Endodermal cell (in vitro differentiated cells): ENCODE measurements at regions not wholly inside any gene's neighbourhood (a gene's known extent, or its start where the extent isn't known, plus 50 kb on each side); places are given as distances from the start of the nearest gene placed in this dataset.

Source experiments
- DNase-seq: peaks from one replicate; pipeline ENCODE4 v3.0.0-alpha.2; 2017
- H3K27ac ChIP-seq: 2 replicates; pipeline ENCODE4 v1.5.1; 2013; ENCODE audit warnings: mild to moderate bottlenecking, low read depth, low read length, moderate library complexity
- H3K27me3 ChIP-seq: 2 replicates; pipeline ENCODE4 v1.6.1; 2013; ENCODE audit warnings: mild to moderate bottlenecking, low read length, moderate library complexity; ENCODE audit not compliant: insufficient read depth, control insufficient read depth, poor library complexity, severe bottlenecking
- H3K36me3 ChIP-seq: 2 replicates; pipeline ENCODE4 v1.7.0; 2013; ENCODE audit warnings: mild to moderate bottlenecking, low read length, moderate library complexity; ENCODE audit not compliant: control insufficient read depth, insufficient read depth
- H3K4me1 ChIP-seq: one replicate; pipeline ENCODE4 v1.7.0; 2013; ENCODE audit warnings: low read length; ENCODE audit not compliant: control insufficient read depth, insufficient read depth
- H3K4me3 ChIP-seq: 2 replicates; pipeline ENCODE4 v1.5.1; 2013; ENCODE audit warnings: mild to moderate bottlenecking, low read length, moderate library complexity
- H3K9ac ChIP-seq: 2 replicates; pipeline ENCODE4 v1.6.1; 2013; ENCODE audit warnings: mild to moderate bottlenecking, low read length, moderate library complexity; ENCODE audit not compliant: poor library complexity, severe bottlenecking; ENCODE audit errors: extremely low read depth
- H3K9me3 ChIP-seq: 2 replicates; pipeline ENCODE4 v1.6.1; 2013; ENCODE audit warnings: mild to moderate bottlenecking, low read length, moderate library complexity; ENCODE audit not compliant: control insufficient read depth
- H3K27ac Mint-ChIP-seq: 2 replicates; pipeline ENCODE4 v1.8.0; 2020; ENCODE audit warnings: mixed read lengths
- H3K27me3 Mint-ChIP-seq: 2 replicates; pipeline ENCODE4 v1.8.0; 2021; ENCODE audit warnings: mild to moderate bottlenecking, mixed read lengths; ENCODE audit not compliant: insufficient read depth
- H3K36me3 Mint-ChIP-seq: 2 replicates; pipeline ENCODE4 v1.8.0; 2020; ENCODE audit warnings: low read depth, mixed read lengths
- H3K4me1 Mint-ChIP-seq: 2 replicates; pipeline ENCODE4 v1.8.0; 2020; ENCODE audit warnings: mixed read lengths
- H3K4me3 Mint-ChIP-seq: 2 replicates; pipeline ENCODE4 v1.8.0; 2020; ENCODE audit warnings: mild to moderate bottlenecking, moderate library complexity, mixed read lengths
- H3K9me3 Mint-ChIP-seq: 2 replicates; pipeline ENCODE4 v1.8.0; 2020; ENCODE audit warnings: mild to moderate bottlenecking, mixed read lengths
- WGBS, 2 experiments: methylation state at CpG; one replicate each; pipeline versions ENCODE4 v1.1.5 to v1.1.7; 2013; ENCODE audit warnings: missing lambda C conversion rate in 2 of 2, mixed read lengths in 1 of 2; ENCODE audit not compliant: insufficient coverage in 1 of 2, insufficient read length in 1 of 2; 5-methylcytosine and 5-hydroxymethylcytosine counted together
- TF ChIP-seq, protein P1 (sequence below): fragments of 200-600 bp; sonication (generic); conservative IDR thresholded peaks from 2 replicates; pipeline ENCODE4 v1.5.0; 2021; ENCODE audit warnings: antibody characterized with exemption, mild to moderate bottlenecking

DNA sequence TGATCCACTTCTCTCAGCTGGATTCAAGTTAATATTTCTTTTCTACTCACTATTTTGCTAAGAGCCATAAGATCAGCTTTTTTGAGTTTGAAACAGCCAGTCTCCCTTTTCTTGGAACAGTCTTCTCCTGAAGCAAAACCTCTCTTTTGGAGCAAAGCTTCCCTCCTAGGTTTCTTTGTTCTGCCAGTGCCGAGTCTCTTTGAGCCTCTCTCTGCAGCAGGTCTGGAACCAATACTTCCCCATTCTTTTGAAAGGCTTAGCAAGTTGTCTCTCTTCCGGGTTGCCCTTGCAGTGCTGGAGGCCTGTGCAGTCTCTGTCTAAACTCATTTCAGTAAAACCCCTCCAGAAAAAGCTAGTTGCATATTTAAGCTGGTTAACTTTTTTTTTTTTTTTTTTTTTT, 454.8 kb downstream of the NOVA1 start:
- H3K36me3 Mint-ChIP-seq: no peaks in the 10 kb centered on the region
- H3K9me3 Mint-ChIP-seq: no peaks in the 10 kb centered on the region
- Histone ChIP-seq H3K27me3 (no peaks in the 10 kb centered on the region), H3K36me3 (no peaks in the 10 kb centered on the region), H3K9me3 (no peaks in the 10 kb centered on the region), H3K4me3 (no peak overlapping the region), H3K4me1 (peaks cover 3% of the 10 kb centered on the region), H3K27ac (peak overlapping the region; percentile 59), H3K9ac (no peak overlapping the region)
- no peak for DNase-seq
- TF ChIP-seq, protein P1, sequence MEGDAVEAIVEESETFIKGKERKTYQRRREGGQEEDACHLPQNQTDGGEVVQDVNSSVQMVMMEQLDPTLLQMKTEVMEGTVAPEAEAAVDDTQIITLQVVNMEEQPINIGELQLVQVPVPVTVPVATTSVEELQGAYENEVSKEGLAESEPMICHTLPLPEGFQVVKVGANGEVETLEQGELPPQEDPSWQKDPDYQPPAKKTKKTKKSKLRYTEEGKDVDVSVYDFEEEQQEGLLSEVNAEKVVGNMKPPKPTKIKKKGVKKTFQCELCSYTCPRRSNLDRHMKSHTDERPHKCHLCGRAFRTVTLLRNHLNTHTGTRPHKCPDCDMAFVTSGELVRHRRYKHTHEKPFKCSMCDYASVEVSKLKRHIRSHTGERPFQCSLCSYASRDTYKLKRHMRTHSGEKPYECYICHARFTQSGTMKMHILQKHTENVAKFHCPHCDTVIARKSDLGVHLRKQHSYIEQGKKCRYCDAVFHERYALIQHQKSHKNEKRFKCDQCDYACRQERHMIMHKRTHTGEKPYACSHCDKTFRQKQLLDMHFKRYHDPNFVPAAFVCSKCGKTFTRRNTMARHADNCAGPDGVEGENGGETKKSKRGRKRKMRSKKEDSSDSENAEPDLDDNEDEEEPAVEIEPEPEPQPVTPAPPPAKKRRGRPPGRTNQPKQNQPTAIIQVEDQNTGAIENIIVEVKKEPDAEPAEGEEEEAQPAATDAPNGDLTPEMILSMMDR: no peak
- WGBS, 2 experiments: 86% methylated on average over 1 to 2 of the region's 2 CpGs
- H3K27ac Mint-ChIP-seq: no peak overlapping the region
- H3K27me3 Mint-ChIP-seq: no peaks in the 10 kb centered on the region
- peaks cover 6% of the 10 kb centered on the region for H3K4me1 Mint-ChIP-seq
- H3K4me3 Mint-ChIP-seq: no peak overlapping the region

DNA sequence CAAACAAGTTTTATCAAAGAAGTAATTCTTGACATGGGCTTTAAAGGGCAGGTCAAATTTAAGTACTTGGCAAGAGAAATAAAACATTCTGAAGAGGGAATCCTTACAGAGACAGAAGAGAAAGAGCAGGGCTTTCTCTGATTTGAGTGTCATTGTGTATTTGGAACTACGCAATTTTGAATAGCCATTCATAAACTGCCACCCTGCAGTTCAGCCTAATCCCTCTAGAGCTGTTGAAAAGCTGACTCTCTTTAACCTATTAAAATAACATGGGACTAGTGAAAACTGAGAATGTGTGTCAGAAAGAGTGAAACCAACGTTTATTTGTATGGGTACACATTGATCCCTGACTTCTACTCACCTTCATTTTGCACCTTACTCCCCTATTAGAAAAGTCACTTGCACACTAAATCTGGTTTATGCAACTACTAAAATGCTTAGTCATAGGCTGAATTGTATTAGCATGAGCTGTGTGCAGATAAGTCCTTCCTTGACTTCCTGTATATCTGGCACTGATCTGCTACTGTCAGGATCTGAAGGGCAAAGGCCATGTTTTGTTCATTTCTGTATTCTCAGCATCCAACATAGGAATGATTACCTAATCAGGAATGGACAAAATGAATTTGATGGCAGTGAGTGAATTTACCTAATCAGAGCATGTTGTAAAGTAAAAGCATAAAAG, 458.9 kb downstream of the NOVA1 start:
- DNase-seq: no peak
- Histone ChIP-seq H3K4me1 (peaks cover 7% of the 10 kb centered on the region), H3K9ac (no peak overlapping the region), H3K27ac (peak overlapping the region; percentile 58), H3K27me3 (no peaks in the 10 kb centered on the region), H3K36me3 (no peaks in the 10 kb centered on the region), H3K4me3 (no peak overlapping the region), H3K9me3 (peaks cover 6% of the 10 kb centered on the region)
- Mint-ChIP-seq H3K27me3 (no peaks in the 10 kb centered on the region), H3K27ac (no peak overlapping the region), H3K4me3 (no peak overlapping the region), H3K4me1 (peaks cover 12% of the 10 kb centered on the region), H3K9me3 (peaks cover 8% of the 10 kb centered on the region), H3K36me3 (no peaks in the 10 kb centered on the region)
- WGBS, 2 experiments: 62% methylated on average over 2 of the region's 2 CpGs; no CpG with 5 or more reads in 1 of the 2 experiments
- TF ChIP-seq, protein P1: no peak

DNA sequence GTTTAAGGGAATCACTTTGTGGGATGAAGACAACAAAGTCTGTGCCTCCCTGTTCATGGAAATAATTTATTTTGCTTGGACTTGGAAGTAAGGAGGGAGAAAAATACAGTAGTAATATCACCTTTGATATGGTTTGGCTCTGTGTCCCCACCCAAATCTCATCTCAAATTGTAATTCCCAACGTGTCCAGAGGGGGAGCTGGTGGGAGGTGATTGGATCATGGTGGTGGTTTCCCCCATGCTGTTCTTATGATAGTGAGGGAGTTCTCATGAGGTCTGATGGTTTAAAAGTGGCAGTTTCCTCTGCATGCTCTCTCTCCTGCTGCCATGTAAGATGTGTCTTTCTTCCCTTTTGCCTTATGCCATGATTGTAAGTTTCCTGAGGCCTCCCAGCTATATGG, 460.7 kb downstream of the NOVA1 start:
- H3K9me3 Mint-ChIP-seq: peaks cover 8% of the 10 kb centered on the region
- Histone ChIP-seq H3K27ac (no peak overlapping the region), H3K36me3 (no peaks in the 10 kb centered on the region), H3K27me3 (no peaks in the 10 kb centered on the region), H3K9ac (no peak overlapping the region), H3K9me3 (peaks cover 6% of the 10 kb centered on the region), H3K4me3 (peak overlapping the region; percentile 21), H3K4me1 (peaks cover 7% of the 10 kb centered on the region)
- peak; percentile 49 for DNase-seq
- WGBS, 2 experiments: 88% methylated on average over 1 of the region's 1 CpG; no CpG with 5 or more reads in 1 of the 2 experiments
- H3K27me3 Mint-ChIP-seq: no peaks in the 10 kb centered on the region
- H3K27ac Mint-ChIP-seq: no peak overlapping the region
- H3K4me1 Mint-ChIP-seq: peaks cover 13% of the 10 kb centered on the region
- TF ChIP-seq, protein P1: peak; percentile 70
- H3K36me3 Mint-ChIP-seq: no peaks in the 10 kb centered on the region
- H3K4me3 Mint-ChIP-seq: no peak overlapping the region
